Colonic mucosa (tissue), 4 donors: ENCODE measurements at regions not wholly inside any gene's neighbourhood (a gene's known extent, or its start where the extent isn't known, plus 50 kb on each side); places are given as distances from the start of the nearest gene placed in this dataset.

Experiments
- DNase-seq: peaks from one replicate; pipeline ENCODE4 v3.0.0-alpha.2; 2020
- H3K27ac ChIP-seq: fragments of 200-600 bp; one replicate; pipeline ENCODE4 v1.8.0; 2021
- H3K27me3 ChIP-seq: fragments of 200-600 bp; one replicate; pipeline ENCODE4 v1.8.0; 2021
- H3K36me3 ChIP-seq: fragments of 200-600 bp; one replicate; pipeline ENCODE4 v1.8.0; 2021
- H3K4me1 ChIP-seq: fragments of 200-600 bp; one replicate; pipeline ENCODE4 v1.8.0; 2021; ENCODE audit warnings: mild to moderate bottlenecking
- H3K4me3 ChIP-seq: fragments of 200-600 bp; one replicate; pipeline ENCODE4 v1.8.0; 2021
- H3K9ac ChIP-seq, 2 donors: one replicate each; pipeline ENCODE4 v1.7.0; 2013; ENCODE audit warnings: control low read depth in 2 of 2, low read depth in 2 of 2, low read length in 2 of 2
- H3K9me3 ChIP-seq: fragments of 200-600 bp; one replicate; pipeline ENCODE4 v1.8.0; 2021
- CTCF ChIP-seq: fragments of 200-600 bp; IDR thresholded peaks from one replicate; pipeline ENCODE4 v1.8.0; 2022; ENCODE audit warnings: antibody characterized with exemption, mild to moderate bottlenecking
- intact Hi-C: fragments of 100-400 bp; cut with DNase I; formaldehyde crosslinking; loops from one replicate; pipeline ENCODE4 v1.14.1; 2022
- donor health status: healthy.
- donor health status: DM: no; HTN: no; CAD: no.
- donor health status: DM: no; HTN: no; CAD: no.

DNA sequence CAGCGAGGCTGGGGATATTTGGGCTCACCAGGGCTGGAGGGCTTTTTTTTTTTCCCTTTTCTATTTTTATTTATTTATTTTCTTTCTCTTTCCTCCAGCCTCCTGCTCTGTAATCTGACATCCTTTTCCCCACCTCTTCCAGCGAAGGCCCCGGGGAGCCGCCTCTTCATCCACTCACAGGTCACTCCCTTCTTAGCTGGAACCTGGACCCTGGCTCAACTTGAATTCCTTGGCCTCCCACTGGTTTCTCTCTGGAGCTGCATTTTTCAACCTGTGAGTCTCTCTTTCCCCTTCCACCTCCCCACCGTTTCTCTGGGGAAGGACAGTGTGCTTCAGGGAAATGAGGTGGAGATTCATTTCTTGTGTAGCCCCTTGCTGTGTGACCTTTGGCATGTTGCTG, 82.0 kb downstream of the MRM1 start:
- H3K9ac ChIP-seq, result no peak overlapping the region
- H3K4me1 ChIP-seq, result no peaks in the 10 kb centered on the region
- no peaks in the 10 kb centered on the region for H3K36me3 ChIP-seq
- no peak for DNase-seq
- no peak overlapping the region for H3K4me3 ChIP-seq
- H3K27me3 ChIP-seq, result no peaks in the 10 kb centered on the region
- intact Hi-C loops, result loop anchor here (2.0 kb wide), 1 partner anchor 21 kb away; no protein-coding TSS in a partner anchor
- no peak for TF ChIP-seq CTCF
- no peak overlapping the region for H3K27ac ChIP-seq
- H3K9me3 ChIP-seq, result no peaks in the 10 kb centered on the region

GRCh38 chr17:36684134-36684533, 82.8 kb downstream of the MRM1 start:
- H3K9ac ChIP-seq, result no peak overlapping the region
- no peak overlapping the region for H3K27ac ChIP-seq
- DNase-seq, result no peak
- TF ChIP-seq CTCF, result no peak
- no peaks in the 10 kb centered on the region for H3K4me1 ChIP-seq
- H3K4me3 ChIP-seq, result no peak overlapping the region
- intact Hi-C loops, result no loop called here
- no peaks in the 10 kb centered on the region for H3K27me3 ChIP-seq
- H3K9me3 ChIP-seq, result no peaks in the 10 kb centered on the region
- H3K36me3 ChIP-seq, result no peaks in the 10 kb centered on the region

DNA sequence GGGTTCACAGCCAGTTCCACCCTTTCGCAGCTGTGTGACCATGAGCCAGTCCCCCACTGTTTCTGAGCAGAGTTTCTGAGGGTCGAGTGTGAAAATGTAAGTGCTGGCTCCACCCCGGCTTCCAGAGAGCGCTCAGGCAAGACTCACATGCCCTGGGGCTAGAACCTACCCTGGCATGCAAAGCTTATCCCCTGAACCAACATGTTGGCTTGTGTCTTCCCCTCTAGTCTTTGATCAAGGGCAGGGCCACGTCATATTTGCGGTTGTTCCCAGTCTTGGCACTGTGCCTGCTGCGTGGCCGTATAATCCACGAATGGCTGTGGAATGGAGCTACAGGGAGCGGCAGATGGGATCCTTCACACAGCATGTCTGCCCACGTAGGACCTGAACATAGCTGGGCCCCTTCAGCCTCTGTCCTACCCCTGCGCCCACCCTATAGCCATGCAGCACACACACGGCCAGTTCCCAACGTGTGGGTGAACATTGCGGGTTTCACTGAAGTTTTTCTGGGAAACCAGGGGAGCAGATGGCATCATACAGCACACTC, 84.8 kb downstream of the MRM1 start:
- Histone ChIP-seq H3K27me3 (no peaks in the 10 kb centered on the region), H3K27ac (no peak overlapping the region), H3K4me1 (peaks cover 9% of the 10 kb centered on the region), H3K9ac (no peak overlapping the region), H3K4me3 (no peak overlapping the region), H3K36me3 (no peaks in the 10 kb centered on the region), H3K9me3 (no peaks in the 10 kb centered on the region)
- TF ChIP-seq CTCF, result no peak
- intact Hi-C loops, result no loop called here
- DNase-seq, result no peak

GRCh38 chr17:36687736-36688135, 86.4 kb downstream of the MRM1 start:
- no peak for DNase-seq
- Histone ChIP-seq H3K4me1 (peaks cover 9% of the 10 kb centered on the region), H3K36me3 (no peaks in the 10 kb centered on the region), H3K27ac (no peak overlapping the region), H3K9ac (no peak overlapping the region), H3K9me3 (no peaks in the 10 kb centered on the region), H3K27me3 (no peaks in the 10 kb centered on the region), H3K4me3 (no peak overlapping the region)
- no peak for TF ChIP-seq CTCF
- intact Hi-C loops, result no loop called here

GRCh38 chr17:36689089-36689667, 87.8 kb downstream of the MRM1 start:
- peak; percentile 75 for DNase-seq
- Histone ChIP-seq H3K9ac (no peak overlapping the region), H3K27ac (no peak overlapping the region), H3K9me3 (no peaks in the 10 kb centered on the region), H3K4me3 (no peak overlapping the region), H3K4me1 (peaks cover 9% of the 10 kb centered on the region), H3K36me3 (no peaks in the 10 kb centered on the region), H3K27me3 (no peaks in the 10 kb centered on the region)
- intact Hi-C loops, result no loop called here
- no peak for TF ChIP-seq CTCF
